Central memory CD8-positive, alpha-beta T cell (primary cell): ENCODE measurements at regions not wholly inside any gene's neighbourhood (a gene's known extent, or its start where the extent isn't known, plus 50 kb on each side); places are given as distances from the start of the nearest gene placed in this dataset.

Experiments
- ATAC-seq: fragments of 150-1000 bp; cut with Tn5 transposase; replicated peaks from 2 replicates; pipeline ENCODE4 v1.10.0; 2022; ENCODE audit warnings: mild to moderate bottlenecking, moderate FRiP score, moderate number of reproducible peaks; ENCODE audit not compliant: poor library complexity, severe bottlenecking; ENCODE audit errors: extremely low read depth
- DNase-seq, 2 donors: peaks; one replicate each; pipeline ENCODE4 v3.0.0; 2021; ENCODE audit warnings: low spot score in 2 of 2
- H3K27ac Mint-ChIP-seq: one replicate; pipeline ENCODE4 v1.8.0; 2022; ENCODE audit warnings: low read depth, mild to moderate bottlenecking, moderate library complexity, mixed read lengths
- H3K27me3 Mint-ChIP-seq: one replicate; pipeline ENCODE4 v1.8.0; 2022; ENCODE audit warnings: mixed read lengths
- H3K36me3 Mint-ChIP-seq: one replicate; pipeline ENCODE4 v1.8.0; 2022; ENCODE audit warnings: mild to moderate bottlenecking, moderate library complexity, mixed read lengths; ENCODE audit not compliant: insufficient read depth
- H3K4me1 Mint-ChIP-seq: one replicate; pipeline ENCODE4 v1.8.0; 2022; ENCODE audit warnings: mixed read lengths
- H3K4me3 Mint-ChIP-seq: one replicate; pipeline ENCODE4 v1.8.0; 2022; ENCODE audit warnings: mild to moderate bottlenecking, moderate library complexity, mixed read lengths
- H3K9me3 Mint-ChIP-seq: one replicate; pipeline ENCODE4 v1.8.0; 2022; ENCODE audit warnings: mixed read lengths

DNA sequence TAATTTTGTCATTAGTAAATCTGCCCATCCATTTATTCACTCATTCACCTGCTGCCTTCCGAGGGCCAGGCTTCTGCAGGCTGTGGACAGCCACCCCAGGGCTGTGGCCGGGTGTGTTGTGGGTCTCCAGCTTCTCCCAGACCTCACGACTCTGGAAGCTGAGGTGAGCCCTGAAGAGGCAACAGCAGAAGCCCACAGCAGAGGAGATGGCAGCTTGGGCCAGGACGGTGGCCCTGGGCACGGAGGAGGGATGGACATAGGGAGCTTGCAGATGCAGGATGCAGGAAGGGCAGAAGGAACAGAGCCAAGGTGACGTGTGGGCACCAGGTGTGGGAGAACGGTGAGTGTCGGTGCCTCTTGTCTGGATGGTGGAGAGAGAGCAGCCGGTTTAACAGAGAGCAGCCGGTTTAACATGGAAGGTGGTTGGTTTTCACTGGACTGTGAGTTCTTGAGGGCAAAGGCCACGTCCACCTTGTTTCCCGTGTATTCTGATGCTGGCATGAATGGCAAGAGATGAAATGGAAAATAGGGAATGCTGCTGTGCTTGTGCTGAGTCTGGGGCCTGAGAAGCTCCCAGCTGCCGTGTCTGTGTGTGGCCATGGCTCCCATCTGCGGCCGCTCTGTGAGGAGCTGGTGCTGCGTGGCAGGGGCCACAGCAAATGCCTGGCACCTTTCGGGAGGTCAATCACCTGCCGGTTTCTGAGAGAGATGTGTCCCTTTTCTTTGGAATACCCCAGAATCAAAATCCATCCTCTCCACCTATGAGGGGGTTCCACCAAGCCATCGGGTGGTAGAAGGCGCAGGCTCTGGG, 669.9 kb downstream of the BRD1 start:
- Mint-ChIP-seq H3K27ac (no peak overlapping the region), H3K36me3 (no peaks in the 10 kb centered on the region), H3K27me3 (peaks cover 20% of the 10 kb centered on the region), H3K9me3 (no peaks in the 10 kb centered on the region), H3K4me1 (no peaks in the 10 kb centered on the region), H3K4me3 (no peak overlapping the region)
- no peak for DNase-seq
- ATAC-seq = no peak

DNA sequence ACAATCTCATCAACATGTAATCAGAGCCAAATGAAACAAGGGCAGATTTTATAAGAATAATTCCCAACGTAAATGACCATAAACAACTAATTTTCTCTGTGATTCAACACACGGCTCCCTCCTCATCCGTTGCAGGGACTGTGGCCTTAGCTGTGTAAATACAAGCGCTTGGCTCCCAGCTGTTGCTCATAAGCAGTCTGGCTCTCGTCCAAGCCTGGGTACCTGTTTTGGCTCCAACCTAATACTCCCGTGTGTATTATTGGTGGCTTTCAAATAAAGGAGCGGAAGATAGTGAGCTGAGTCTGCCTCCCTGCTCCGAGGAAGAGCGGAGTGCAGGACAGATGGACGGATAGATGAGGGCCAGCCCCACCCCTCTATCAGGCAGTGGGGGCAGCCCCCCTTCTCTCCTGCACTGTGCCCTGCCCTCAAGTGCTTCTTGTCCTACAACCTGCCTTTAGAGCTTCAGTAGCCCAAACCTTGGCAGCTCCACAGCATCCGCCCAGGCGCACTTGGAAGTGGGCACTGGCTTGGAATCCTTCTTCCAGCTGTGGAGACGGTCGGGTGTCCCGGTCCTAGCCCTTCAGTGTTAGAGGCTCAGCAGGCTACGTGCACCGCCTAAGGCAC, 670.9 kb downstream of the BRD1 start:
- Mint-ChIP-seq H3K9me3 (no peaks in the 10 kb centered on the region), H3K4me3 (no peak overlapping the region), H3K27me3 (peaks cover 13% of the 10 kb centered on the region), H3K4me1 (no peaks in the 10 kb centered on the region), H3K27ac (no peak overlapping the region), H3K36me3 (no peaks in the 10 kb centered on the region)
- no peak for DNase-seq
- no peak for ATAC-seq

DNA sequence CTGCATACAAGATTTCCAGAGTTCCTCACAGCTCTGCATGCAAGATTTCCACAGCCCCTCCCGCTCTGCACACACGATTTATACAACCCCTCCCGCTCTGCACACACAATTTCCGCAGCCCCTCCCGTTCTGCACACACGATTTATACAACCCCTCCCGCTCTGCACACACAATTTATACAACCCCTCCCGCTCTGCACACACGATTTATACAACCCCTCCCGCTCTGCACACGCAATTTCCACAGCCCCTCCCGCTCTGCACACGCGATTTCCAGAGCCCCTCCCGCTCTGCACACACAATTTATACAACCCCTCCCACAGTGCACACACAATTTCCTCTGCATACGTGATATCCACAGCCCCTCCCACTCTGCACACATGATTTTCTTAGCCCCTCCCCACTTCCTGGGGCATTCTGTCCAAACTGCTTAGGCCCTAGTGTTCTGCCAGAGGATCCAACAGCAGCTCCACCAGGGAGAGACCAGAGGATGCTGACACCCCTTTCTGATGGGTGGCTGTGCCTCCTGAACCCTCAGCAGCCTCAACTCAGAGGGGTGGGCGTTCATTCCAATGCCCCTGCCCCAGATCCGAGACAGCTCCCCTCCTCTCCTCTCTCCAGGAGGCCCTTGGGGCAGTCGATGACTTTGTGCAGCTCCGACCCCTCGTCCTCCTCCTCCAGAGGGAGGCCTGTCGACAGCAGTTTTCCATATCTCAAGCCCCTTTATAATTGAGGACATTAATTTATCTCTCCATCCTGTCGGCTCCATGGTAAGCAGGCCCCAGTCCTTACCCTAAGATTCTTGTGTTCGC, 671.7 kb downstream of the BRD1 start:
- H3K4me3 Mint-ChIP-seq = no peak overlapping the region
- H3K27me3 Mint-ChIP-seq = peaks cover 6% of the 10 kb centered on the region
- no peak overlapping the region for H3K27ac Mint-ChIP-seq
- DNase-seq (no peak), ATAC-seq (no peak)
- H3K9me3 Mint-ChIP-seq = no peaks in the 10 kb centered on the region
- H3K36me3 Mint-ChIP-seq = no peaks in the 10 kb centered on the region
- no peaks in the 10 kb centered on the region for H3K4me1 Mint-ChIP-seq

DNA sequence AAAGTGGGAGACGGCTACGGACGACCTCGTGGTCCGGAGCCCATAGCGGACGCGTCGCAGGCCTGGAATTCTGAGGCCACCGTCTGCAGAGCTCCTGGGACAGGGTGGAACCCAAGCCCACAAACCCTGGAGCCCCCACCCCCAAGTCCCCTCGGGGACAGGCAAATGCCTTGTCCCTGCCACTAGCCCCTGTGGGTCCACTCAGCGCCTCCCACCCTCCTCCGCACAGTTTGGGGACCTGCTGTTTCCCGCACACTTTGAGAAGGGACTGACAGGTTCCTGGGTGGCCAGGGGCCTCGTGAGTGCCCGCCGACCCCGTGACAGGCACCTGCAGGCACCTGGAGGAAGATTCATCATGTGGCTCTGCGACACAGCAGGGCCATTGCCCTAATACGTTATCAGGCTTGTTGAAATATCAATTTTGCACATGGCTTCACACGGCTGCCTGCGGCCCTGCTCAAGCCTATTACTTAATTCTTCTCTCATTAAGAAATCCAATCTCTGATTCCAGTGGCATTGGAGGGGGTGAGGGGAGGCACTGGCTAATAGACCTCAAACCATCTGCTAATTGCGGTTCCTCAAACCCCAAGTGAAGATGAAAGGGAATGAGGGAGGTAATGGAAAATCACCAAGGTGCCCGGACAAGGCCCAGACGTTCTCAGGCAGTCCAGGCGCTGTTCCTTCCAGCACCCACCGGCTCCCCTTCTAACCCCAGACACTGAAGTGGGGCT, 672.5 kb downstream of the BRD1 start:
- Mint-ChIP-seq H3K9me3 (no peaks in the 10 kb centered on the region), H3K27me3 (no peaks in the 10 kb centered on the region), H3K36me3 (no peaks in the 10 kb centered on the region), H3K4me3 (no peak overlapping the region), H3K27ac (no peak overlapping the region), H3K4me1 (no peaks in the 10 kb centered on the region)
- no peak for DNase-seq
- ATAC-seq = no peak

DNA sequence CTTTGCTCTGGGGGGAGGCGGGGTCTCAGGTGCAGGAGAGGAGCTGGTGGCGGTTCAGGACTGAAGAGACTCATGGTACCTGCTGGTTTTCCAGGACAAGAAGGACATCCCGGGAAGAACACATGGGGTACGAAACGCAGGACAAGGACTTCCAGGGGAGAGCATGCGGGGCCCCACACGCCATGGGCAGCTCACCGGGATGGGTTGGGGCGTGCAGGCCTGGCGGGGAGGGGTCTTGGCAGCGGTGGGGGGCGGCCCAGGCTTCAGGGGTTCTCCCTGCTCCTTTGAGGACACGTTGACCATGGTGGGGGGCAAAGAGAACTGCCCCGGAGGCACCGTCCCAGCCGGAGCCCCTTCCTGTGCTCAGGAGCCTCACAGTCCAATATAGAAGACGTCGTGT, 673.2 kb downstream of the BRD1 start:
- Mint-ChIP-seq H3K27me3 (no peaks in the 10 kb centered on the region), H3K27ac (no peak overlapping the region), H3K4me3 (no peak overlapping the region), H3K4me1 (no peaks in the 10 kb centered on the region), H3K9me3 (no peaks in the 10 kb centered on the region), H3K36me3 (no peaks in the 10 kb centered on the region)
- DNase-seq (no peak), ATAC-seq (no peak)

DNA sequence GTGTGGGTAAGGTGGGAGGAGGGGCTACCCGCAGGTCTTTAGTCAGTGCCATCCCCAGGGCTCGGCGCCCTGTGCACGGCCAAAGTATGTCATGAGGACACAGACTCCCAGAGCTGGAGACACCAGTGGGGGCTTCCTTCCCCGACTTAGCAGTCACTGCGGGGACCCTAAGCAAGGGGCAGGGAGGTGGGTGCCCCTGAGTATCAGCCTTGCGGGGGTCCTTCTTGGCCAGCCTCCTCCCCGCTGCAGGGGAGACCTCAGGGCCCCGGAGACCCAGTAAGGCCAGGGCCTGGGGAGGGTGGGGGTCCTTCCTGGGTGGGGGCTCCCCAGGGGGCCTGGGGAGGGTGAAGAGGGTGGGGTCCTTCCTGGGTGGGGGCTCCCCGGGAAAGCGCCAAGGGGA, 673.8 kb downstream of the BRD1 start:
- ATAC-seq (no peak), DNase-seq (no peak)
- Mint-ChIP-seq H3K27me3 (peaks cover 4% of the 10 kb centered on the region), H3K36me3 (no peaks in the 10 kb centered on the region), H3K9me3 (no peaks in the 10 kb centered on the region), H3K4me1 (no peaks in the 10 kb centered on the region), H3K4me3 (no peak overlapping the region), H3K27ac (no peak overlapping the region)

DNA sequence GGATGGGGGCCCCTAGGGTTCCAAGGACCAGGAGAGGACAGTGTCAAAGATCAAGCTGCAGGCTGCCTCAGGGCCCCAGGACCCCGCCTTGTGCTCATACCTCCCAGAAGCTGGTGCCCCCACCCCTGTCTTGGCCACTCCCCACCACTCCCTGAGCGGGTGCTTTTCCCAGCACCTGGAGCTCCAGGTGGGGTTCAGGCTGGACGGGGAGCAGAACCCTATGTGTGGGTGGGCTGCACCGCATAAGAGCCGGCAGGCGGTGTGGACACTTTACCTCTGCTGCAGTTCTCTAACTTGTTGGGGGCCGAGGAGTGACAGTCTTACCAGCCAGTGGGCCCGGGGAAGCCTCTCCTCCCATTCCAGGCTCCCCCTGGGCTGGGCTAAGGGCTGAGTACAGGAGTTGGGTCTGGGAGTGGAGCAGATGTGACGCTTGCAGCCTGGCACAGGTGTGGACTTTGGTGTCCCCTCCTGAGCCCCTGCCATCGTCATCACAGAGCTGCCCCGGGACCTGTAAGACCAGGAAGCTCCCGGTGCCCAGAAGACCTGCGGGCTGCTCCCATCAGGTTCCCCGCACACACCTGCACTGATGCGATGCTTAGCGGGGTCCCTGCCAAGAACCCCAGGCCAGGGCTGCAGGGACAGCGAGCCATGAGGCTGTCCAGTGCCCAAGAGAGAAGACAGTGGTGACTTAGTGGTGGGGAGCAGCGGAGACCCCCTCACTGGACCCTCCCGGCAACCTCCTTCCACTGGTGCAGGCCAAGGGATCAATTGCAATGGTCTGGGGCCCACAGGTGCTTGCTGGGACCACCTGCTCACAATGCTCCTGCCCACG, 674.5 kb downstream of the BRD1 start:
- DNase-seq = no peak

DNA sequence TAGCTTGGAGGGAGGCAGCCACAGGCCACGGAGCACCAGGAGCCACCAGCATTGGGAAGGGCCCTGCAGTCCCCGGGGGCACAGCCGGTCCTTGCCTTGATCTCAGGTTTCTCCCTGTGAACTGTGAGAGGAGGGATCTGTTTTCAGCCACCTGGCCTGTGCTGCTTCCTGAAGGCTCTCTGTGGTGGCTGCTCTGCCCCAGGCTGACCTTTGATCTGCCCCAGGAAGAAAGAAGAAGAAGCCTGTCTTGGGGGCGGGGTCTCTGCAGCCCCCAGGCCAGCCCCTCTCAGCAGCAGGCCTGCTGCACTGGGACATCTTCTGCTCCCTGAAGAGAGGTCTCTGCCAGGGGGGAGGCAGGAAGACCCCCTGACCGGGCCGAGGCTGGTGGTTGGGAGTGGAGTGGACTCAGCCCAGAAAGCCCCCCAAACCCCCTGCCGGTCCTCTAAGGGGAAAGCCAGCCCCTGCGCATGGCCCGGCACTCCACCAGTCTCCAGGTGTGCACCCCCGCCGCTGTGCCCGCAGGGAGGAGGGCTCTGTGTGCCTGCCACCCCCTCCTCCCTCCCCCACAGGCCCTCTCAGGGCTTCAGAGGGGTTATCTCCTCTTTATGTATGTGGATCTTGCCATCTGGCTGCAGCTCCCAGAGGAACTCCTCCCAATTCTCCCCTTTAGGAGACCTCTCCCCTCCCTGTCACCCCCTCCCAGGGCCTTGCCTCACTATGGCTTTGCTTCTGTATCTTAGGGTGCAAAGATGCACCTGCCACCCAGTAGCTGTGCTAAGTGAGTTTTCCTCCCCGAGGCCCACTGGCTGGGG, 675.3 kb downstream of the BRD1 start:
- no peaks in the 10 kb centered on the region for H3K9me3 Mint-ChIP-seq
- no peaks in the 10 kb centered on the region for H3K36me3 Mint-ChIP-seq
- peaks cover 19% of the 10 kb centered on the region for H3K27me3 Mint-ChIP-seq
- no peaks in the 10 kb centered on the region for H3K4me1 Mint-ChIP-seq
- no peak for ATAC-seq
- no peak overlapping the region for H3K4me3 Mint-ChIP-seq
- DNase-seq = no peak
- H3K27ac Mint-ChIP-seq = no peak overlapping the region

More for the DNA sequence above, 674.5 kb downstream of the BRD1 start:
- no peaks in the 10 kb centered on the region for H3K9me3 Mint-ChIP-seq
- peaks cover 12% of the 10 kb centered on the region for H3K27me3 Mint-ChIP-seq
- H3K4me1 Mint-ChIP-seq = no peaks in the 10 kb centered on the region
- ATAC-seq = no peak
- H3K36me3 Mint-ChIP-seq = no peaks in the 10 kb centered on the region
- no peak overlapping the region for H3K27ac Mint-ChIP-seq
- no peak overlapping the region for H3K4me3 Mint-ChIP-seq

DNA sequence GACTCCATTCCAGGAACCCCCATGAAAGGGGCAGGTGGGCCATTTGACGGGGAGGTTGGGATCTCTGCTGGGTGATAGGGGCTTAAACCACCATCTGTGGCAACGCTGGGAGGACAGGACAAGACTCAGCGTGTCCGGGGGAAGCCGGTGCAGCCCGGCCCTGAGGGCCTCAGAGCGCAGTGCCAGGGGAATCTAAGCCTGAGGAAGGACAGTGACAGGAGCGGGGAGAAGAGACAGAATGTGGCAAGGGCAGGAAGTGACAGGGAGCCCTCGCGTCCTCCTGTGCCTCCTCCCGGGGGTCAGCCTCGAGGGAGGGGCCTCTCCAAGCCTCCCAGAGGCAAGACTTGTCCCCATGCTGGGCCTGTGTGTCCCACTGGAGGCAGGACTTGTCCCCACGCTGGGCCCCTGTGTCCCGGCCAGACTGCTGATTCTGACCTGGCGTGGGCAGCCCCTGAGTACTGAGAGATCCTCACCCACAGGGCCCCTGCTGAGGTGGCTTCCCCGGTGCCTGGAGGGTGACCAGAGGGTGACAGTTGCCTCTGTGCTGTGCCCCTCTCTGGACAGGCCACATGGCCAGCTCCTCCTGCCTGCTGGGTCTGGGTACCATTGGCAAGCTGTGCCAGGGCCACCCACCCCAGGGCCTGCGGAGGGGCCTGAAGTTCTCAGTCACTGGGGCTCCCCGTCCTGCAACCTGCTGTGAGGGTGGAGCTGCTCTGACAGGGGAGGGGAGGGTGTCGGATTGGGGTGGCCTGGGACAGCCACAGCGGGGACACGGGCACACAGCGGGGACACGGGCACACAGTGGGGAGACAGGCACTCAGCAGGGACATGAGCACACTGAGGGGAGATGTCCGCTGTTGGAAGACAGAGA, 676.2 kb downstream of the BRD1 start:
- Mint-ChIP-seq H3K36me3 (no peaks in the 10 kb centered on the region), H3K4me3 (no peak overlapping the region), H3K27ac (no peak overlapping the region), H3K9me3 (no peaks in the 10 kb centered on the region), H3K4me1 (no peaks in the 10 kb centered on the region), H3K27me3 (peaks cover 19% of the 10 kb centered on the region)
- ATAC-seq (no peak), DNase-seq (no peak)

DNA sequence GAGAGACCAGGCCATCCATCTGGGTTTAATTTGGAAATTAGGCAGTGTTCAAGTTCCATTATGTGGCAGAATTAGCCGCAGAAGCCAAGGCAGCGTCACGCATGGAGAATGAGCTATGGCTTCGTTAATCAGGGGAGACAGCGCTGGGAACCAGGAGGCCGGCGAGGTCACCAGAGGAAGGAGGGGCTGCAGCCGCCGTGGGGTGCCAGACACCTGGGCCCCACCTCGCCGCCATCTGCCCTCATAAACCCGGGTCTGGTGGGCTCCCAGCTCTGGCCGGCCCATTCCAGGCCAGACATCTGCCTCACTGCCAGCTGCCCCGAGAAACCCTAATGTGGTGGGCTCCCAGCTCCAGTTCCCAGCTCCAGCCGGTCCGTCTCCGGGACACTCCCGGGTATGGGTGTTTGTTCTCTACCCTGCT, 676.9 kb downstream of the BRD1 start:
- peaks cover 19% of the 10 kb centered on the region for H3K27me3 Mint-ChIP-seq
- H3K36me3 Mint-ChIP-seq = no peaks in the 10 kb centered on the region
- ATAC-seq = no peak
- H3K4me1 Mint-ChIP-seq = no peaks in the 10 kb centered on the region
- H3K4me3 Mint-ChIP-seq = no peak overlapping the region
- no peak for DNase-seq
- no peaks in the 10 kb centered on the region for H3K9me3 Mint-ChIP-seq
- H3K27ac Mint-ChIP-seq = no peak overlapping the region
